T-helper 2 cell treated with Interferon-gamma antibody and Interleukin-4, amounts not matched to agents 5 μg/mL and 100 μg/mL, for 36 hours (primary cell): ENCODE measurements at regions not wholly inside any gene's neighbourhood (a gene's known extent, or its start where the extent isn't known, plus 50 kb on each side); places are given as distances from the start of the nearest gene placed in this dataset.

Experiments
- DNase-seq: peaks from one replicate; pipeline ENCODE4 v3.0.0; 2021; ENCODE audit warnings: low spot score
- H3K27ac Mint-ChIP-seq: one replicate; pipeline ENCODE4 v1.8.0; 2021; ENCODE audit warnings: mild to moderate bottlenecking, mixed read lengths
- H3K27me3 Mint-ChIP-seq: one replicate; pipeline ENCODE4 v1.8.0; 2021; ENCODE audit warnings: low read depth, mixed read lengths
- H3K36me3 Mint-ChIP-seq: one replicate; pipeline ENCODE4 v1.8.0; 2021; ENCODE audit warnings: low read depth, mixed read lengths
- H3K4me1 Mint-ChIP-seq: one replicate; pipeline ENCODE4 v1.8.0; 2021; ENCODE audit warnings: low read depth, mixed read lengths
- H3K4me3 Mint-ChIP-seq: one replicate; pipeline ENCODE4 v1.8.0; 2022; ENCODE audit warnings: mild to moderate bottlenecking, moderate library complexity, mixed read lengths
- H3K9me3 Mint-ChIP-seq: one replicate; pipeline ENCODE4 v1.8.0; 2021; ENCODE audit warnings: mixed read lengths

- Mint-ChIP-seq H3K4me3 (no peak overlapping the region), H3K4me1 (no peaks in the 10 kb centered on the region), H3K27me3 (no peaks in the 10 kb centered on the region), H3K27ac (no peak overlapping the region), H3K36me3 (no peaks in the 10 kb centered on the region), H3K9me3 (no peaks in the 10 kb centered on the region)
- no peak for DNase-seq
Measured at GRCh38 chr2:3075991-3076340, 301.7 kb downstream of the EIPR1 start.

DNA sequence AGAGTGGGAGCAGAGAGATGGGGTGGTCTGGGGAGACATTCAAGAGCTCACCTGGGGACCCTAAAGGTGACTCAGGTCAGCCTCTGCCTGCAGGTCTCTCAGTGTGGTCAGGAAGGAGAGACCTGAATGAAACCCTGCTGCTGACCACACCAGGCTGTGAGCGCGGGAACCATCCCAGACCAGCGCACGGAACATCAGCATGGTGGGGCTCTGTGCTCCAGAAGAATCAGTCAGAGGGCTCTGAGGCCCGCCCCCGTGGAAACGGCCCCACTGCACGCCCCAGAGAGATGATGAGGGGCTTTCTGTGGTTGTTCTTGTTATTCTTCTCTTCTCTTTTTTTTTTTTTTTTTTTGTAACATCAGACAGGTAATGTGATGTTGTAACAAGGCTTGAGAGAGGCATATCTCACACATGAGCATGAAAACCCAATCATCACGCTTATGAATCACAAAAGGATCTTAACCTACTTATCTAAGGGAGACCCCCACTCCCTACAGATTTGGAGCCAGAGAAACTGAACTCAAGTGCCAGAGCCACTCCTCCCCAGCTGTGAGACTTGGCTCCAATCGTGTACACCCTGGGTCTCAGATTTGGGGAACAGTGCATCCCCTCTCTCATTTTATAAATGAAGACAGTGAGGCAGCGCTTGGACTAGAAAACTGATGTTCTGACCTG, 302.2 kb downstream of the EIPR1 start:
- no peak overlapping the region for H3K27ac Mint-ChIP-seq
- no peaks in the 10 kb centered on the region for H3K9me3 Mint-ChIP-seq
- H3K27me3 Mint-ChIP-seq: no peaks in the 10 kb centered on the region
- no peaks in the 10 kb centered on the region for H3K36me3 Mint-ChIP-seq
- no peak overlapping the region for H3K4me3 Mint-ChIP-seq
- no peak for DNase-seq
- H3K4me1 Mint-ChIP-seq: no peaks in the 10 kb centered on the region

GRCh38 chr2:3073704-3074103, 303.9 kb downstream of the EIPR1 start:
- Mint-ChIP-seq H3K4me1 (no peaks in the 10 kb centered on the region), H3K27ac (no peak overlapping the region)
- DNase-seq: no peak

GRCh38 chr2:3073041-3073595, 304.5 kb downstream of the EIPR1 start:
- no peak overlapping the region for H3K4me3 Mint-ChIP-seq
- no peak overlapping the region for H3K27ac Mint-ChIP-seq
- no peaks in the 10 kb centered on the region for H3K4me1 Mint-ChIP-seq
- no peaks in the 10 kb centered on the region for H3K9me3 Mint-ChIP-seq
- no peaks in the 10 kb centered on the region for H3K36me3 Mint-ChIP-seq
- DNase-seq: no peak
- no peaks in the 10 kb centered on the region for H3K27me3 Mint-ChIP-seq

More at GRCh38 chr2:3073704-3074103, 303.9 kb downstream of the EIPR1 start:
- H3K4me3 Mint-ChIP-seq: no peak overlapping the region
- no peaks in the 10 kb centered on the region for H3K27me3 Mint-ChIP-seq
- no peaks in the 10 kb centered on the region for H3K9me3 Mint-ChIP-seq
- no peaks in the 10 kb centered on the region for H3K36me3 Mint-ChIP-seq

GRCh38 chr2:3071685-3072263, 305.8 kb downstream of the EIPR1 start:
- Mint-ChIP-seq H3K36me3 (no peaks in the 10 kb centered on the region), H3K4me3 (no peak overlapping the region), H3K27me3 (no peaks in the 10 kb centered on the region), H3K9me3 (no peaks in the 10 kb centered on the region), H3K4me1 (no peaks in the 10 kb centered on the region), H3K27ac (no peak overlapping the region)
- DNase-seq: no peak

DNA sequence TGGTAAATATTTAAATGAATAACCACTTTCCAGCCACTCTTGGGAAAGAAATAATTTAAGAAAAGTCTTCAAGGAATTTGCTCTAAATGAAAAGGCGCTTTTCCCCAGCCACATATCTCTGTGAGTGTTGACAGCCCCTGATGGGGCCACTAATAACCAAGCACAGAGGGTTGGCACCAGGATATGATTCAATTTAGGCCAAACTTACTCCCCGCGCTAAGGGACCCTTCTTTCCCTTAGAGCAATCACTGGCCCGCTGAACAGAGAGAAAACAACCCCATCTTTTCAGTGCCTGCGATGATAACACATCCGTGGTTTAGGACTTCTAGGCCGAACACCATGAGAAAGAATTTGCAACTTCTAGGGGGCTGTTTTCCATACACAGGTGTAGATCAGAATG, 310.8 kb downstream of the EIPR1 start:
- Mint-ChIP-seq H3K4me1 (no peaks in the 10 kb centered on the region), H3K4me3 (no peak overlapping the region), H3K9me3 (no peaks in the 10 kb centered on the region), H3K27me3 (no peaks in the 10 kb centered on the region), H3K27ac (no peak overlapping the region), H3K36me3 (no peaks in the 10 kb centered on the region)
- no peak for DNase-seq

DNA sequence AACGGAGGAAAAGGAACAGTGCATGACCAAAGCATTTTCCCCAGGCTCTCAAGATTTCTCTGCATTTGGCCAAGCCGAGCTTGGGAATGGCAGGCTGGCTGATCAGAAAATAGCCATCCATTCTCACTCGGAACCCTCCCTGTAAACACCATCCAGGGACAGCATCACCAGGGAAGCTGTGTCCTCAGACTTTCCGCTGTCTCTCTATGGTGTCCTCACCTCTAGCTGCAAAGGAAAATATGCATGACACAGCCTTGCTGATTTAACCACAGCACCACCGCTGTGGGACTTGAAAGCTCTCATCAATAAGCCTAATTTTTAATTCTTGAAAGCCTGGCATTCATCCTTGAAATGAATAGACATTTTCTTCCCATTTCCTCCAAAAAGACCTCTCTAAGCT, 311.7 kb downstream of the EIPR1 start:
- Mint-ChIP-seq H3K36me3 (no peaks in the 10 kb centered on the region), H3K4me3 (no peak overlapping the region), H3K27ac (no peak overlapping the region), H3K27me3 (no peaks in the 10 kb centered on the region), H3K9me3 (no peaks in the 10 kb centered on the region), H3K4me1 (no peaks in the 10 kb centered on the region)
- no peak for DNase-seq

DNA sequence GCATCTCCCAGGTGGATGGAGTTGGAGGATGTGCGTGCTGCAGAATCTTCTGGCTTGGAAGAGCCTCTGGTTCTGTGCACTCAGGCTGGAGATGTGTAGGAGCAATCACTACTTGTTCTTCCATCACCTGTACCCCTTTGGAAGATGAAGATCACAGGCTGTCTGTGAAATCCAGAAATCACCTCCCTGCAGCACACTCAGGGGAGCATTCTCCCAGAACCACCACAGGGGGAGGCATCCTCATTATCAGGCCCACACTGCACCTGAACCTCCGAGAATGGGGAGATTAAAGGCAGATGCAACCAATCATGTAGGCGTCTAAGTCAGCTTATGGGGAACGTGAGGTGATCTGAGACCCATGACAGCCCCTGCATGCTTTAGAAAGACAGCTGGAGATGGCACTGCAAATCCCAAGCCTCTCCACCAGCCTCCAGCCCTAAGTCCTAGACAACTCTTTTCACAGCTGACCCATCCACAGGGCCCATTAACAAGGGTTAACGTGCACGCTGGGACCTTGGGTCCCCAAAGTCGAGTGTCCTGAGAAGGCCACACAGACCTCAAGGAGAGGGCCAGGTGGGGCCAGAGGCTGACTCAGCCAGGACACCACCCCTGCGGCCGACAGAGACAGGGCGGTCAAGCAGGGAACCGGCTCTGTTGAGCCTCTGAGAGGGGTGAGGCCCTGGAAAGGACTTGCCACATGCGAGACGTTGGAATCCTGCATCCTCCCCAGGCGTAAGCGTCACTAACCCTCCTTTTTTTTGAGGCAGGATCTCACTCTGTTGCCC, 314.9 kb downstream of the EIPR1 start:
- Mint-ChIP-seq H3K4me1 (no peaks in the 10 kb centered on the region), H3K9me3 (peaks cover 1% of the 10 kb centered on the region), H3K4me3 (no peak overlapping the region), H3K27me3 (no peaks in the 10 kb centered on the region), H3K36me3 (no peaks in the 10 kb centered on the region), H3K27ac (no peak overlapping the region)
- no peak for DNase-seq

DNA sequence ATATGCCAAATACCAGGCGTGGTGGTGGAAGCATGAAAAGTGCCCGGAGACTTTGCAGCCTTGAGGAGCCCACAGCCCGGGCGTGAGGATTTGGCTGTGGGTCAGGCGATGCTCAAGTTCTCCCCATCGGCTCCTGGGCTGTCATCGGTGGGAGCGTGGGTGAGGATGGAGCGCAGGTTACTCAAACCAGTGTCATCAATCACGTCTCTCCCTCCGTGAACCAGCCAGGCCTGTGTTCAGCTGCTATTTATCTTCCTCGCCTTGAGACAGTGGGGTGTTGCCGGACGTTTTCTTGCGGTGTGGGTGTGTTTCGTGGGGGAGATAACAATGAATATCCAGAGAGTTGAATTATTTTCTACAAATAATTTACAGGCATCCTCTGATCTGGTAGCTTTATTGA, 317.6 kb downstream of the EIPR1 start:
- DNase-seq: no peak
- Mint-ChIP-seq H3K27me3 (no peaks in the 10 kb centered on the region), H3K9me3 (peaks cover 5% of the 10 kb centered on the region), H3K4me1 (no peaks in the 10 kb centered on the region), H3K27ac (no peak overlapping the region), H3K4me3 (no peak overlapping the region), H3K36me3 (no peaks in the 10 kb centered on the region)

- Mint-ChIP-seq H3K9me3 (peaks cover 5% of the 10 kb centered on the region), H3K27ac (no peak overlapping the region), H3K4me3 (no peak overlapping the region), H3K27me3 (no peaks in the 10 kb centered on the region), H3K4me1 (no peaks in the 10 kb centered on the region), H3K36me3 (no peaks in the 10 kb centered on the region)
- no peak for DNase-seq
Measured at GRCh38 chr2:3059141-3059925, 318.3 kb downstream of the EIPR1 start.

- no peaks in the 10 kb centered on the region for H3K27me3 Mint-ChIP-seq
- DNase-seq: no peak
- H3K27ac Mint-ChIP-seq: no peak overlapping the region
- peaks cover 4% of the 10 kb centered on the region for H3K4me1 Mint-ChIP-seq
- no peak overlapping the region for H3K4me3 Mint-ChIP-seq
- H3K36me3 Mint-ChIP-seq: no peaks in the 10 kb centered on the region
- peaks cover 5% of the 10 kb centered on the region for H3K9me3 Mint-ChIP-seq
Measured at GRCh38 chr2:3054066-3054465, 323.6 kb downstream of the EIPR1 start.

DNA sequence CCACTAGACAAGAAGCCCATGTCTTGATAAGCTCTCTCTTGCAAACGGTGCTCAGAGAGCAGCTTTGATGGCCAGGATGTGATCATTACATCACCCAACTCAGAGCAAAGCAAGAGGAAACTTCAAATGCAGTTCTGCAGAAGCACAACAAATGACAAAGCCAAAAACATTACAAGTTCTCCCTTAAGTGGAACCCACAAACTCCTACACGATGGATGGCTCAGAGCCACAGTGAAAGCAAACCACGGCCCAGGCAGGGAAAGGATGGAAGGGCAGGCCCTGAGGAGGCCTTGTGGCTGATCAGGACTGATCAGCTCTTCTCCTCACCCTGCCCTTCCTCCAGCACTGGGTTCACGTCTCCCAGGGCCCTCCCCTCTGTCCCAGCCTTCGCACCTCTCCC, 326.4 kb downstream of the EIPR1 start:
- H3K27me3 Mint-ChIP-seq: no peaks in the 10 kb centered on the region
- no peaks in the 10 kb centered on the region for H3K9me3 Mint-ChIP-seq
- peaks cover 4% of the 10 kb centered on the region for H3K4me1 Mint-ChIP-seq
- H3K4me3 Mint-ChIP-seq: no peak overlapping the region
- no peak overlapping the region for H3K27ac Mint-ChIP-seq
- peak; percentile 6 for DNase-seq
- H3K36me3 Mint-ChIP-seq: no peaks in the 10 kb centered on the region

DNA sequence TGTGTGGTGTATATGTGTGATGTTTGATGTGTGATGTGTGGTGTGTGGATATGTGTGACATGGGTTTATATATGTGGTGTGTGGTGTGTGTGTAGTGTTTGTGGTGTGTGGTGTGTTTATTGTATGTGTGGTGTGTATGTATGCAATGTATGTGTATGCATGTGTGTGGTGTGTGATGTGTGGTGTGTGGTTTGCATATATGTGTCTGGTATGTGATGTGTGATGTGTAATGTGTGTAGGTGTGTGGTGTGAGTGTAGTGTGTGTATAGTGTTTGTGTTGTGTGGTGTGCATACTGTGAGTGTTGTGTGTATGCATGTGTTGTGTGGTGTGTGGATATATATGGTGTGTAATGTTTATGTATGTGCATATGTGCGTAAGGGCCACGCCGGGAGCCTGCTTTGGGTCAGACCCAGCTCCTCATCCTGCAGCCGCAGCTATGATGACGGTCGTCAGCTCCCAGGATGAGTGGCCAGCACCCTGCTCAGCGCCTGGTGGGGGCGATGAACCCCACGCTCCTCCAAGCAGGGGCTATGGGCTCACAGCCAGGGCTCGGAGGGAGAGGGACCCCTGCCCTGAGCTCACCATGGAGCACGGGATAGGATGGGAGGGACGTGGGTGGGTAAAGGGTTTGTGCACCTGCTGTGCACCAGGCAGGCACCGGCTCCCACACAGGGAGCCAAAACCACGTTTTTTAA, 331.3 kb downstream of the EIPR1 start:
- no peaks in the 10 kb centered on the region for H3K9me3 Mint-ChIP-seq
- DNase-seq: no peak
- H3K4me1 Mint-ChIP-seq: peaks cover 1% of the 10 kb centered on the region
- no peaks in the 10 kb centered on the region for H3K27me3 Mint-ChIP-seq
- H3K4me3 Mint-ChIP-seq: no peak overlapping the region
- H3K36me3 Mint-ChIP-seq: no peaks in the 10 kb centered on the region
- no peak overlapping the region for H3K27ac Mint-ChIP-seq
